ENCODE measurements at regions not wholly inside any gene's neighbourhood (a gene's known extent, or its start where the extent isn't known, plus 50 kb on each side); places are given as distances from the start of the nearest gene placed in this dataset.
A peak's percentile ranks its signal among the peaks of the same experiment; 100 is the strongest.
"Not testable (repeated sequence)": the region's sequence is repeated elsewhere in the genome, so short reads cannot be mapped to it uniquely, and the experiment has no call there.

GRCh38 chr6:141488488-141488887 is 644.2 kb upstream of the GJE1 start:
- peak; percentile 7 for DNase-seq

GRCh38 chr6:141486942-141487341 is 645.8 kb upstream of the GJE1 start:
- no peak for DNase-seq

DNA sequence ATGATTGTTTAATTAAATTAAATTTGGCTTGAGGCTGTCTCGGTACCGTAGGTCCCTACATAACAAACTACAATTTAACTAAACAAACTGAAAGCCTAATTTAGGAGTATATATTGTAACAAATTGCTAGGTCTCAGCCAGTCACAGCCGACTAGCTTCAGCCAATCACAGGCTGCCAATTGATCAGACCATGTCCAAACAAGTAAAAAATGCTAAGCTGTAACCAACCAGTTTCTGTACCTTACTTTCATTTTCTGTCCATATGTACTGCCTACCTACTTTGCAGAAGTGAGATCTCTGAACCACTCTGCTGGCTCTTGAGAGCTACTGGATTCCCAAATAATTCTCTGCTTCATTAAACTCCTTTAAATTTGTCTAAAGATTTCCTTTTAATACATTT is 648.0 kb upstream of the GJE1 start:
- no peak for DNase-seq

- DNase-seq = peak; percentile 83
These were observed 649.1 kb upstream of the GJE1 start for GRCh38 chr6:141483598-141484061.

DNA sequence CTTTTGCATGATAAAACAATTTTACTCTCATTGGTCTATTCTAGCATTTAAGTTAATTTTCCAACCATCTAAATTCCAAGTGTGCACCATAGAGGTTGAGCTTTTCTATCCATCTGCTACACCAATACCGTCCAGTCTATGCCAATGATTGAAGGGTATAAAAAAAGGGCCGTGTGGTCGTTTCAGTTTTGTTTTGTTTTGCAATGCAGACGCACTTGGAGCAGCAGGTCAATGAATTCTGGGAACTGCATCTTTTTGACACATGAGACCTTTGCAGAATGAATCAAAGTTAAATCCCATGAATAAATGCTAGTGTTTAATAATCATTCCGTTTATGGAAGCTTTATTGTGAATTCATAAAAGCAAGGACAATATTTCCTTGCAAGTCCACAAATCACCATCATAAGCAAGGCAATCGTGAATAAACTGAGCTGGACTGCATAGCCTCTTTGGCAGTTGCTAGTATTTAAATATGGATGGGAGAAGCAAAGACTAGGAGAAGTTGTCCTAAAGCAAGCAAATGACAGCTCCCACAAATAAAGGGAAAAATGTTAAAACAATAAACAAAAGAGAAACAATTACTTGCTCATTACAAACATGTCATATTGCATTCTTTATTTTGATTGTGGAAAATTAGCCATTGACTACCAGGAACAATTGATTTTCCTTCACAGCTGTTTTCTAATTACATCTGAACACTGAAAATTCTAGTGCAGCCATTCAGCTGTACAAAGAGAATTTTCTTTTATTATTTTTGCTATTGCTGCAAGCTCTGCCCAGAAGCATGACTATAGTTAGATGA is 649.7 kb upstream of the GJE1 start:
- DNase-seq = no peak

DNA sequence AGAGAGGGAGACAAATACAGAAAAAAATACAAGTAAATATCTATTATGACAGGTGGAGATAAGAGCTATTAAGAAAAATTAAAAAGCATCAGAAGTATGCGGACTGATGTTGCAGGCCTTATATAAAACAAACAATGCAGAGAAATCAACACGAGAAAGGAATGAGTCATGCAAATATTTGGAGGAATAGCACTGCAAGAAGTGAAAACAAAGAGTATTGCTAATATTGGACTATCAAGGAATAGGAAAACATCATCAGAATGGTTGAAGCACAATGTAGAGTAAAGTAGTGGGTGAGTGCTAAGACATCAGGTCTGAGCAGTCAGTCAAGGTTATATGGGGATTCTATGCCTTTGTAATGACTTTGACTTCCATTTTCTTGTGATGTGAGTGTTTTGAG is 657.5 kb upstream of the GJE1 start:
- DNase-seq = no peak

- no peak for DNase-seq
These were observed 660.4 kb upstream of the GJE1 start for GRCh38 chr6:141472162-141472928.

GRCh38 chr6:141470810-141471209 is 661.9 kb upstream of the GJE1 start:
- DNase-seq = no peak

DNA sequence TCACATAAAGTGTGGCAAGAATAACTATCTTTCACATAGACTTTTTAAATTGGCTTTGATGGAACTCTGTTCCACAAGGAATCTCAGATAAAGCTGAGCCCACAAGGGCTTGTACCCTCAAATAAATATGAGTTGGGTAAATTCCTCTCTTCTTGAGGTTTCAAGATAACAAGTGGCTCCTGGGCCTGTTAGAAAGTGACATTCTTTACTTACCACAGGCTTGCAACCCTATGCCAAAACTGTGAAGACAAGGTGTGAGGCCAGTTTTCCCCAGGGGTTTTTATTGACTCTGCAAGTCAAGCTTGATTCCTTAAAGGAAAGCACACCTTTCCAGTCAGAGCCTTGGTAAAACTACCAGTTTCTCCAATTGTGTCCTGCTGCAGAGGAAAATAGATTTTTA is 664.8 kb upstream of the GJE1 start:
- no peak for DNase-seq

DNA sequence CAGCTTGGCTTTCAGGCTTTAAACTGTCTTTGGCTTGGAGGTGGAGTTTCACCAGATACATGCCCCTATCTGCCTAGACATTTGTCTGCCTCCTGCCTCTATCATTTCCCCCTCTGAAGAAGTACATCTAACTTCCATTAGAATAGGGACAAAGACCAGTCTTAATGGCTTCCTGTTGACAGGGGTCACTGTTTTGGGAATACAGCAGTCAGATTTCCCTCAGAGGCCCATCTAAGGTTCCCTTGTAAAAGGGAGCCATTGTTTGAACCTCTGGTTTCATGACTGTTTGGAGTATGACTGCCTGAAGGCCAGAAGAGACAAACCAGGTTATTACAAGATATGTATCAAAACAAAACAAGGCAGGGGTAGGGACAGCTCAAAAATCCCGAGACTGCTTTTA is 665.7 kb upstream of the GJE1 start:
- no peak for DNase-seq

DNA sequence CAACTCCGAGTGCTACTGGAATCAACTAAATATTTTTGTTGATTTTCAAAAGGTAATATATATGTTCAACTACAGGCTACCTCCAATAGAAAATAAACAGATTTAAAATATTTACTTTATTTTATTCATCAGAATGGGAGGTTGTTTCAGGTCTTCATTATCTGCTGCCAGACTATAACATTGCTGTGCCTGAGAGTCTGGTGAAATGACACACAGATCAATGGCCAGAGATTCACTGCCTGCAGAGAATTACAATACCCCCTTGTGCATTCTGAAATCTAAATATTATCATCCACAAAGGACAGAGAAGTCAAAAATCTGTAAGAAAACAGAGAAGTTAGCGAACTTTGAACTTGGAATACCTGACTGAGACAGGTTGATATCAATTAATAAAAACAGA is 667.8 kb upstream of the GJE1 start:
- no peak for DNase-seq

DNA sequence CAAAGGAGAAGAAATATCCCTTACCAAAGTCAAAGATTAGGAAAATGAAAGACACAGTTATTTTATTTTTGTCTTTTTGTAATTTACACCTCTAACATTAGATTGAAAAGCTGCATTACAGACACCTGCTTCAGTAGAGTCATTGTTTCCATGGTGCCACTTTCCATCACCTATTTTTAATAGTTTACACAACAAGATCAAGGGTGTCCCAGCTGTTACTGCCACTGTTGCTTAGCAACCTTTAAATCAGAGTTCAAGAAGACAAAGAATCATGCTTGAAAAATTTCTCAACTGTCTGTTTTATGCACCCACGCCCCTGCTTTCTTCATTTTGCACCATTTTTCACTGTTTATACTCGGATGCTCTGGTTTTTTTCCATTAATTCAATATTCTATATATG is 668.2 kb upstream of the GJE1 start:
- peak; percentile 43 for DNase-seq

DNA sequence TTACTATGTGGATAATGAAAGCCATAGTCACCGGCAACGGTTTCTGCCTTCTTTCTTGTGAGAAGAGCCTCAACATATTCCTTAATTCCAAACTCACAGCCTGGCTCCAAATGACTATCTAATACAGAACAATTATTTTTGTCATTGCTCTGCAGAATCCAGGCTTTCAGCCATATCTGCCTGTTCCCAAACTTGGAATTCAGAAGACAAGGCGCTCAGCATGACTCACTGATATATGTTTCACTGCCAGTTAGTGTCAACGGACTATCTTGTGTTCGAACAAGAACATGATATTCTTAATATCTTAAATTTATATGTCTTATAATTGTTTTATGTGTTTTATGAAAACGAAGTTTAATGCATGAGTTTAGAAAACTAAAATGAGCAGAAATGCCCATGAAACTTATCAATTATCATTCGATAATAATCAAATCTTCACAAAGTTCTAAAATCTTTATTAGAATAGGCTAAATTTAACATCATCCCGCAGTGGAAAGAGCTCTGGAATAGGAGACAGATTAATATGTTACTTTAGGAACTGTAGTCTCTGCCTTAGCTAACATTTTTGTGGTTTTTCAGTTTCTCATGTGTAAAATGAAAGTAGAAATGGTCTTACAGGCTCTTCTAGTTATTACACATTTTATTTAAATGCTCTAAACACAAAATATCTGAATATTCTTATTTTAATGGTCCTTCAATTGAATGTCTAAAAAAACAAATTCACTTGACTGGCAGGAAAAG is 669.3 kb upstream of the GJE1 start:
- peak; percentile 54 for DNase-seq

DNA sequence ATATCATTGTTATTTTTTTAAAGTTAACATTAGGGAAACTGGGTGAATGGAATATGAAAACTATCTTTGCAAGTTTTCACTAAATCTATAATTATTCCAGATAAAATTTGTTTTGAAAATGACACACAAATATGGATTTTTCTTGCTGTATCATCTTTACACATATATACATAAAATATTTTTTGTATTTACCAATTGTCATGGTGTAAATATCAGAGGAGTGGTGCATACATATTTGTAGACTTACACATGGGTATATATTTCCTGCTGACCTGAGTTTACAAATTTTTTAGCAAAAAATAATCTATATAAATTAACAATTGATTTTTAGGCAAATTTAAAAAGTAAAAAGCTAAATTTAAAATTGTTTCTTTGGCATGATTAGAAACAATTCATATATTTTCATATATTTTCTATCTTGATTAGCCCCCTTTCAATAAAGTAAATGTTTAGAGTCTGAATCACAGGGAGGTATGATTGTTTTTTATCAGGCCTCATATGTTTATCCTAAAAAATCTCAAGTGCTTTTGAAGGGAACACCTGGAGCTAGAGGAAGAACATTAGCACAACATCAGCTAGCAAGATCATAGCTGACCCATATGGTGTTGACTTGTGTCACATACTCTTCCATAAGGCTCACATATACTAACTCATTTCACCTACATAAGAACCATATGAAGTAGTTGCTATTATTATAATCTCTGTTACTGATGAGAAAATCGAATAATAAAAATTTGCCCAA is 671.8 kb upstream of the GJE1 start:
- no peak for DNase-seq

DNA sequence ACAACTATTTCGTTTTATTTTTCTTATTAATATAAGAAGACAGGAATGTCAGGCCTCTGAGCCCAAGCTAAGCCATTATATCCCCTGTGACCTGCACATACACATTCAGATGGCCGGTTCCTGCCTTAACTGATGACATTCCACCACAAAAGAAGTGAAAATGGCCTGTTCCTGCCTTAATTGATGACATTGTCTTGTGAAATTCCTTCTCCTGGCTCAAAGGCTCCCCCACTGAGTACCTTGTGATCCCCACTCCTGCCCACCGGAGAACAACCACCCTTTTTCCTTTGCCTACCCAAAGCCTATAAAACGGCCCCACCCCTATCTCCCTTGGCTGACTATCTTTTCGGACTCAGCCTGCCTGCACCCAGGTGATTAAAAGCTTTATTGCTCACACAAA is 672.5 kb upstream of the GJE1 start:
- DNase-seq = not testable (repeated sequence)

DNA sequence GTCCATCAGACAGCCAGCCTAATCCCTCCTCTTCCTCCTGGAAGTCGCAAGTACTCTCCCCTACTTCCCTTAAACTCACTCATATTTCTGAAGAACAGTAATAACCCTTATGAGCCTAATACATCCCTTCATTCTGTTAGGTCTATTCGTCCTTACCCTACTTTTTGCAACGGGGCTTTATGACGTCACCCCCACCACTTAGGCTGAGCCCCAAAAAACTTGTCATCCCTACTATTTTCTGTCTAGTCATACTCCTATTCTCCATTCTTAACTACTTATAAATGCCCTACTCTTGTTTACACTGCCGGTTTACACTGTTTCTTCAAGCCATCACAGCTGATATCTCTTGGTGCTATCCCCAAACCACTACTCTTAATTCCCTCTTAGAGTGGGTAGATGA is 674.7 kb upstream of the GJE1 start:
- not testable (repeated sequence) for DNase-seq

- no peak for DNase-seq
These were observed 680.4 kb upstream of the GJE1 start for GRCh38 chr6:141452354-141452686.

GRCh38 chr6:141451511-141452353 is 681.0 kb upstream of the GJE1 start:
- DNase-seq = peak; percentile 31

DNA sequence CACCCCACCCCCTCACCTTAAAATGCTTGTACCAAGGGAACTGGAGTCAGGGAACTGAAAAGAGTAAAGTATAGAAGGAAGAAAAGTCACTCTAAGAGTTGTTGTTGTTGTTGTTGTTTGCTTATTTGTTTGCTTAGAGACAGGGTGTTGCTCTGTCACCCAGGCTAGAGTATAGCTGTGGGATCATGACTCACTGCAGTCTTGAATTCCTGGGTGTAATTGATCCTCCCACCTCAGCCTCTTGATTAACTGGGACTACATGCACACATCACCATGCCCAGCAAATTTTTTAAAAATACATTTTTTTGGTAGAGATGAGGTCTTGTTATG is 681.6 kb upstream of the GJE1 start:
- DNase-seq = no peak

DNA sequence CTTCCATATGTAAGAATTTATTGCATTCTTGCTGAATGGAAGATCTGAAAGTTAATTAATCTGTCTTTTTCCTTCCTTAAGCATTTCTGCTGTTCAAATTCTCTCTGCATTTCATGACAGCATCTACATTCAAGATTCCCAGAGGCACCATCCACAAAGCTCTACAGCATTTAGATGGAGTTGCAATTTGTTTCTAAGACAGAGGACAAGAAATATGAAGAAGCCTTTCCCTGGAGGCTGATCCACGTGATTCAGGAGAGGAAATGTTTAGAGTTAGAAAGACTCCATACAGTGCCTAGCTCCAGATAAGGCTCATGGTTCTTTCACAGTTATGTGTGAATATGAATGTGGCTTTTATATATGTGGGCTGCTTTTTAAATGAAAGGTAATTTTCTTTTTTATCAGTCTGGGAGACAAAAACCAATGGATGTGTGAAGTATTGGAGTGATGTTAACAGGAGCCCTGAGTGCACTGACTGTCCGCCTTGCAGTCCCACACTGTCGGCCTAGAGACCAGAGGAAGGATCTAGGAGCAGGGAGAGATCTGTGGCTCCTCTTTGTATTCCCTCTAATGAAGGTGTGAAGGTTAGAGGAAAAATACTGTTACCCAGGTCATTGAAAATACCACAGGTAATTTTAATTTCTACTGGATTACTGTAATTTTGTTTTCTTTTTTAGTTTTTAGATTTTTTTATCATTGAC is 686.6 kb upstream of the GJE1 start:
- no peak for DNase-seq

- no peak for DNase-seq
These were observed 688.9 kb upstream of the GJE1 start for GRCh38 chr6:141443668-141444289.
